A673 (cell line): ENCODE measurements at regions not wholly inside any gene's neighbourhood (a gene's known extent, or its start where the extent isn't known, plus 50 kb on each side); places are given as distances from the start of the nearest gene placed in this dataset.

Source experiments
- CTCF ChIP-seq: fragments of 300-800, 200-600 bp; sonication (generic); conservative IDR thresholded peaks from 2 replicates; pipeline ENCODE4 v1.5.1; 2017; ENCODE audit warnings: low read depth, mild to moderate bottlenecking, antibody characterized with exemption, low read length, moderate library complexity, mixed read lengths
- EZH2 ChIP-seq: fragments of 200-600 bp; sonication (generic); IDR thresholded peaks from 2 replicates; pipeline ENCODE4 v1.6.1; 2017; ENCODE audit warnings: borderline replicate concordance, low read depth, mild to moderate bottlenecking, mixed read lengths, antibody characterized with exemption, low read length; ENCODE audit not compliant: poor library complexity, severe bottlenecking

GRCh38 chr2:224272237-224272910 is 129.5 kb downstream of the FAM124B start:
- TF ChIP-seq CTCF (no peak), EZH2 (no peak)
